Prostate gland (tissue), 2 donors: ENCODE measurements at regions not wholly inside any gene's neighbourhood (a gene's known extent, or its start where the extent isn't known, plus 50 kb on each side); places are given as distances from the start of the nearest gene placed in this dataset.

ENCODE experiments used
- DNase-seq: peaks from one replicate; pipeline ENCODE4 v3.0.0-alpha.2; 2019; ENCODE audit warnings: low spot score
- H3K27ac ChIP-seq, 2 donors: fragments of 200-600 bp; sonication (generic); 2 replicates each; pipeline ENCODE4 v1.5.1; 2017 to 2019
- H3K27me3 ChIP-seq: fragments of 200-600 bp; sonication (generic); replicated peaks from 2 replicates; pipeline ENCODE4 v1.5.1; 2019; ENCODE audit not compliant: insufficient read depth
- H3K36me3 ChIP-seq, 2 donors: fragments of 200-600 bp; sonication (generic); 1 replicate in 1 of 2; 2 replicates in 1 of 2; pipeline versions ENCODE4 v1.5.1 to v1.8.1; 2017 to 2019
- H3K4me1 ChIP-seq: fragments of 200-600 bp; sonication (generic); replicated peaks from 2 replicates; pipeline ENCODE4 v1.5.1; 2019
- H3K4me3 ChIP-seq, 2 donors: fragments of 200-600 bp; sonication (generic); 2 replicates each; pipeline ENCODE4 v1.5.1; 2017 to 2019
- H3K9me3 ChIP-seq: fragments of 200-600 bp; sonication (generic); 2 replicates; pipeline ENCODE4 v1.5.1; 2017
- CTCF ChIP-seq, 4 experiments: fragments of 200-600 bp in 2 of 4; fragments of 450-650 bp in 2 of 4; sonication (generic) in 2 of 4; IDR thresholded peaks; 1 replicate in 3 of 4; 2 replicates in 1 of 4; pipeline ENCODE4 v1.5.1; 2016 to 2019; ENCODE audit warnings: antibody characterized with exemption in 4 of 4, mild to moderate bottlenecking in 2 of 4, moderate library complexity in 2 of 4
- POLR2A ChIP-seq: fragments of 450-650 bp; IDR thresholded peaks from one replicate; pipeline ENCODE4 v1.6.1; 2016; ENCODE audit warnings: antibody characterized with exemption, mild to moderate bottlenecking
- POLR2AphosphoS5 ChIP-seq: sonication (generic); formaldehyde crosslinking; IDR thresholded peaks from one replicate; pipeline ENCODE4 v1.6.1; 2017; ENCODE audit warnings: antibody characterized with exemption
- WGBS: methylation state at CpG from one replicate; pipeline ENCODE4 v1.1.5; 2018; 5-methylcytosine and 5-hydroxymethylcytosine counted together
- intact Hi-C: fragments of 100-400 bp; cut with DNase I; formaldehyde crosslinking; loops from one replicate; pipeline ENCODE4 v1.14.2; 2022

- intact Hi-C loops, result loop anchor here (10.0 kb wide), 1 partner anchor 174 kb away; the partner anchor contains the start of gene PELI1
- no peak overlapping the region for H3K27ac ChIP-seq
Observed at GRCh38 chr2:64318476-64318748, 135.6 kb upstream of the LGALSL start.

GRCh38 chr2:64319896-64320295, 134.1 kb upstream of the LGALSL start:
- intact Hi-C loops, result loop anchor here (10.0 kb wide), 1 partner anchor 175 kb away; the partner anchor contains the start of gene PELI1
- DNase-seq, result no peak
- TF ChIP-seq POLR2AphosphoS5 (no peak), CTCF (IDR thresholded peaks at IDR 0.05) (no peak), POLR2A (no peak)
- Histone ChIP-seq H3K27ac (no peak overlapping the region), H3K4me1 (peaks cover 4% of the 10 kb centered on the region), H3K36me3 (no peaks in the 10 kb centered on the region), H3K27me3 (no peaks in the 10 kb centered on the region), H3K4me3 (no peak overlapping the region), H3K9me3 (no peaks in the 10 kb centered on the region)
- WGBS, result 97% methylated on average over 3 of the region's 3 CpGs

More at GRCh38 chr2:64318476-64318748, 135.6 kb upstream of the LGALSL start:
- DNase-seq, result no peak
- Histone ChIP-seq H3K9me3 (no peaks in the 10 kb centered on the region), H3K36me3 (no peaks in the 10 kb centered on the region), H3K4me3 (no peak overlapping the region), H3K27me3 (no peaks in the 10 kb centered on the region), H3K4me1 (peaks cover 4% of the 10 kb centered on the region)
- 74% methylated on average over 1 of the region's 1 CpG for WGBS
- no peak for TF ChIP-seq POLR2AphosphoS5
- TF ChIP-seq POLR2A, result no peak
- TF ChIP-seq CTCF (IDR thresholded peaks at IDR 0.05), result no peak

GRCh38 chr2:64322433-64322832, 131.5 kb upstream of the LGALSL start:
- H3K4me1 ChIP-seq, result peaks cover 4% of the 10 kb centered on the region
- no peaks in the 10 kb centered on the region for H3K9me3 ChIP-seq
- H3K36me3 ChIP-seq, result no peaks in the 10 kb centered on the region
- intact Hi-C loops, result no loop called here
- H3K27ac ChIP-seq, result peak overlapping the region in 1 of 2 donors; percentile 61
- H3K4me3 ChIP-seq, result no peak overlapping the region
- no peaks in the 10 kb centered on the region for H3K27me3 ChIP-seq
- DNase-seq, result no peak
- TF ChIP-seq POLR2AphosphoS5, result no peak
- TF ChIP-seq CTCF (IDR thresholded peaks at IDR 0.05), result no peak
- no peak for TF ChIP-seq POLR2A
- 71% methylated on average over 5 of the region's 5 CpGs for WGBS

- DNase-seq, result peak; percentile 47
- Histone ChIP-seq H3K9me3 (no peaks in the 10 kb centered on the region), H3K4me1 (peaks cover 4% of the 10 kb centered on the region), H3K27me3 (no peaks in the 10 kb centered on the region), H3K36me3 (no peaks in the 10 kb centered on the region), H3K4me3 (no peak overlapping the region), H3K27ac (peak overlapping the region in 1 of 2 donors; percentile 61)
- 55% methylated on average over 5 of the region's 5 CpGs for WGBS
- no peak for TF ChIP-seq POLR2AphosphoS5
- no peak for TF ChIP-seq CTCF (IDR thresholded peaks at IDR 0.05)
- no peak for TF ChIP-seq POLR2A
- intact Hi-C loops, result no loop called here
Observed at GRCh38 chr2:64323197-64323596, 130.8 kb upstream of the LGALSL start.

GRCh38 chr2:64324746-64325410, 129.1 kb upstream of the LGALSL start:
- Histone ChIP-seq H3K4me3 (no peak overlapping the region), H3K4me1 (peaks cover 4% of the 10 kb centered on the region), H3K27me3 (no peaks in the 10 kb centered on the region), H3K9me3 (no peaks in the 10 kb centered on the region), H3K27ac (no peak overlapping the region), H3K36me3 (no peaks in the 10 kb centered on the region)
- intact Hi-C loops, result no loop called here
- WGBS, result 92% methylated on average over 10 of the region's 10 CpGs
- TF ChIP-seq CTCF (IDR thresholded peaks at IDR 0.05) (no peak), POLR2A (no peak), POLR2AphosphoS5 (no peak)
- DNase-seq, result no peak
